WERI-Rb-1 (cell line): ENCODE measurements at regions not wholly inside any gene's neighbourhood (a gene's known extent, or its start where the extent isn't known, plus 50 kb on each side); places are given as distances from the start of the nearest gene placed in this dataset.

Experiments
- DNase-seq: peaks from one replicate; pipeline ENCODE4 v3.0.0-alpha.2; 2020
- H3K27ac ChIP-seq: fragments of 250-450 bp; sonication (Bioruptor Pico); 2 replicates; pipeline ENCODE4 v1.5.1; 2020; ENCODE audit warnings: mild to moderate bottlenecking, moderate library complexity
- H3K27me3 ChIP-seq: fragments of 250-450 bp; sonication (Bioruptor Pico); 2 replicates; pipeline ENCODE4 v1.5.1; 2021; ENCODE audit warnings: mild to moderate bottlenecking, low read depth, moderate library complexity; ENCODE audit not compliant: insufficient read depth, severe bottlenecking
- H3K36me3 ChIP-seq: fragments of 250-450 bp; sonication (Bioruptor Pico); 2 replicates; pipeline ENCODE4 v1.5.1; 2020; ENCODE audit warnings: mild to moderate bottlenecking, moderate library complexity
- H3K4me3 ChIP-seq: 2 replicates; pipeline ENCODE4 v1.5.1; 2011; ENCODE audit warnings: low read depth, mild to moderate bottlenecking, control low read depth, low read length
- H3K9me3 ChIP-seq: fragments of 250-450 bp; sonication (Bioruptor Pico); 2 replicates; pipeline ENCODE4 v1.5.1; 2021; ENCODE audit warnings: mild to moderate bottlenecking, moderate library complexity; ENCODE audit not compliant: severe bottlenecking
- CTCF ChIP-seq: IDR thresholded peaks from 2 replicates; pipeline ENCODE4 v1.5.1; 2011; ENCODE audit warnings: low read depth, mild to moderate bottlenecking, control low read depth, inconsistent platforms, low read length

GRCh38 chr1:192445839-192446489 lies 129.2 kb downstream of the RGS21 start:
- Histone ChIP-seq H3K27me3 (no peaks in the 10 kb centered on the region), H3K9me3 (no peaks in the 10 kb centered on the region), H3K4me3 (no peak overlapping the region), H3K27ac (no peak overlapping the region), H3K36me3 (no peaks in the 10 kb centered on the region)
- TF ChIP-seq CTCF: no peak
- peak; percentile 9 for DNase-seq

DNA sequence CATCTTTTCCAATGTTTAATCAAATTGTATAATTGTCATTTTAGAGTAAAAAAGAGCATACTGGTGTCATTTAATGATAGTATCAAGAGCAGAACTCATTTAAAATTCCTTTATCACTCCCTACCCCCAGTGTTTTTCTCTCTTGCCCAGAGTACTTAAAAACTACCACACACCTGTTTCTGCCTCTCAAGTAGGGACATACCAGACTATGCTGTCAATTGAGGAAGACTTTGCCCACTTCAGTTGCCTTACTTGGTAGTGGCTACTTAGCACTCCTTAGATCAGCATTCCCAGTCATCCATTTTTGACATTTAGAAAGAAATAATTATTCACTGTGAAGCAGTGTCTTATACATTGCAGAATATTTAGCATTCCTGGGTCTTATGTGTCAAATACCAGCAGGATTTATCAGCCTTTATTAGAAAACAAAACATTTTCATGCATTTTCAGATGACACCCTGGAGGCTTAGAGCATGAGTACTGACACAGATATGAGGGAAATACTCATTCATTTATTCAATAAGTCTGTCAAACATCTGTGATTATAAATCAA lies 127.5 kb upstream of the RGS1 start:
- no peak for TF ChIP-seq CTCF
- Histone ChIP-seq H3K36me3 (no peaks in the 10 kb centered on the region), H3K4me3 (no peak overlapping the region), H3K27ac (no peak overlapping the region), H3K27me3 (no peaks in the 10 kb centered on the region), H3K9me3 (no peaks in the 10 kb centered on the region)
- no peak for DNase-seq

- no peaks in the 10 kb centered on the region for H3K9me3 ChIP-seq
- peak; percentile 23 for DNase-seq
- H3K36me3 ChIP-seq: no peaks in the 10 kb centered on the region
- H3K27ac ChIP-seq: no peak overlapping the region
- no peak overlapping the region for H3K4me3 ChIP-seq
- TF ChIP-seq CTCF: no peak
- H3K27me3 ChIP-seq: no peaks in the 10 kb centered on the region
Observed at GRCh38 chr1:192453360-192453992, 122.1 kb upstream of the RGS1 start.

GRCh38 chr1:192459467-192459866 lies 116.1 kb upstream of the RGS1 start:
- Histone ChIP-seq H3K4me3 (no peak overlapping the region), H3K36me3 (no peaks in the 10 kb centered on the region), H3K27me3 (no peaks in the 10 kb centered on the region), H3K9me3 (no peaks in the 10 kb centered on the region), H3K27ac (no peak overlapping the region)
- no peak for TF ChIP-seq CTCF
- no peak for DNase-seq

DNA sequence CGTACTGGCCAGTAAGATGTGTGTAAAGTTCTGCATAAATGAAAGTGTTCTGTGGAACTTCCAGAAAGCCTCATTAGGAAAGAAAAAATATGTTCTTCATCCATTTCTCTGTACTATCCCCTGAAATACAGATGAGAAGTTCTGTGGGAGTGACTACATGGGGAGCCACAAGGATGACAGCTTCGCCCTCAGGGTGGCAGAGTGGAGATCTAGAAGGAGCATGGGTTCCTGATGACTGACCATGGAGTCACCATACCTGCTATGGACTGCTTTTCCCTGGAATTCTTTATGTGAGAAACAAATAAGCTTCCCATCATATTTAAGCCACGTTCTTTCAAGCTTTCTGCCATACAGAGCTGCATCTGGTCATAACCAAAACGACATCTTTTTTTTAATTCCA lies 113.9 kb upstream of the RGS1 start:
- Histone ChIP-seq H3K27me3 (no peaks in the 10 kb centered on the region), H3K9me3 (no peaks in the 10 kb centered on the region), H3K4me3 (no peak overlapping the region), H3K27ac (no peak overlapping the region), H3K36me3 (no peaks in the 10 kb centered on the region)
- no peak for TF ChIP-seq CTCF
- no peak for DNase-seq
